ENCODE measurements at regions not wholly inside any gene's neighbourhood (a gene's known extent, or its start where the extent isn't known, plus 50 kb on each side); places are given as distances from the start of the nearest gene placed in this dataset.

DNA sequence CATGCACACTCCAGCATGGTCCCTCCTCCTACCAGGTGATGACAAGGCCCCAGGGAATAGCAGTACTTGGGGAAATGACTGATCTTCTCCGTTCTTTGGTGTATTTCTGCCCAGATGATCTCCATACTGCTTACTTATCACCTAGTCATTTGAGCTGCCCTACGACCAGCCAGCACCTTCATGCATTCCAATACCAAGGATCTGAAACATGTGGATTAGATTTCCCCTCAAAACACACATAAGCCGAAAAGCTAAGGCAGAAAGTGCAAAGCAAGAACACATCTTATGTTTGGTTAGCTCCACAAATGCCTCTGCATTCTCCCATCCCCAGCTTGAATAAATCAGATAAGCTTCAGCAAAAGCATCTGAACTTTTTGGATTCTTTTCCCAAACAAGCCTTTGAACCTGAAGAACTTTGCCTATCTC lies 64.8 kb upstream of the BCL6 start:
- H3K4me3 Mint-ChIP-seq: no peak overlapping the region
- ChIA-PET POLR2A (no interaction called here), CTCF (interaction anchor here (1.2 to 1.6 kb wide), 2 partner anchors 62 to 69 kb away, joined by 4 to 5 read pairs; no protein-coding TSS in a partner anchor)
- no peak for ATAC-seq
- H3K36me3 Mint-ChIP-seq: peaks cover 3% of the 10 kb centered on the region; the same call in 1 of the 2 replicates
- peaks cover 30% of the 10 kb centered on the region for H3K4me1 Mint-ChIP-seq
- H3K27ac Mint-ChIP-seq: no peak overlapping the region
- peaks cover 12% of the 10 kb centered on the region for H3K9me3 Mint-ChIP-seq
- no peak for DNase-seq (ENCODE audit: low spot score)
- no peaks in the 10 kb centered on the region; the same call in 1 of the 2 replicates for H3K27me3 Mint-ChIP-seq (ENCODE audit: low read depth)
- TF ChIP-seq ZNF317 (CRISPR knock-in tag; IDR thresholded peaks at IDR 0.05; ENCODE audit: borderline replicate concordance, low read depth) (no peak), NFYB (CRISPR knock-in tag; conservative IDR thresholded peaks at IDR 0.05; ENCODE audit: low read depth) (no peak), ETV6 (CRISPR knock-in tag; IDR thresholded peaks at IDR 0.05) (no peak), CBFB (CRISPR knock-in tag; IDR thresholded peaks at IDR 0.05; ENCODE audit: low read depth) (no peak), SMAD4 (CRISPR knock-in tag; IDR thresholded peaks at IDR 0.05) (no peak), NFATC4 (CRISPR knock-in tag; IDR thresholded peaks at IDR 0.05) (no peak), JUN (CRISPR knock-in tag; IDR thresholded peaks at IDR 0.05) (no peak), GRHL2 (CRISPR knock-in tag; IDR thresholded peaks at IDR 0.05; ENCODE audit: insufficient replicate concordance, severe bottlenecking) (no peak), ELF4 (CRISPR knock-in tag; IDR thresholded peaks at IDR 0.05; ENCODE audit: low read depth) (no peak)
- TF ChIP-seq, protein P1, sequence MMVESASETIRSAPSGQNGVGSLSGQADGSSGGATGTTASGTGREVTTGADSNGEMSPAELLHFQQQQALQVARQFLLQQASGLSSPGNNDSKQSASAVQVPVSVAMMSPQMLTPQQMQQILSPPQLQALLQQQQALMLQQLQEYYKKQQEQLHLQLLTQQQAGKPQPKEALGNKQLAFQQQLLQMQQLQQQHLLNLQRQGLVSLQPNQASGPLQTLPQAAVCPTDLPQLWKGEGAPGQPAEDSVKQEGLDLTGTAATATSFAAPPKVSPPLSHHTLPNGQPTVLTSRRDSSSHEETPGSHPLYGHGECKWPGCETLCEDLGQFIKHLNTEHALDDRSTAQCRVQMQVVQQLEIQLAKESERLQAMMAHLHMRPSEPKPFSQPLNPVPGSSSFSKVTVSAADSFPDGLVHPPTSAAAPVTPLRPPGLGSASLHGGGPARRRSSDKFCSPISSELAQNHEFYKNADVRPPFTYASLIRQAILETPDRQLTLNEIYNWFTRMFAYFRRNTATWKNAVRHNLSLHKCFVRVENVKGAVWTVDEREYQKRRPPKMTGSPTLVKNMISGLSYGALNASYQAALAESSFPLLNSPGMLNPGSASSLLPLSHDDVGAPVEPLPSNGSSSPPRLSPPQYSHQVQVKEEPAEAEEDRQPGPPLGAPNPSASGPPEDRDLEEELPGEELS (CRISPR knock-in tag; IDR thresholded peaks at IDR 0.05): no peak
- TF ChIP-seq, protein P2, sequence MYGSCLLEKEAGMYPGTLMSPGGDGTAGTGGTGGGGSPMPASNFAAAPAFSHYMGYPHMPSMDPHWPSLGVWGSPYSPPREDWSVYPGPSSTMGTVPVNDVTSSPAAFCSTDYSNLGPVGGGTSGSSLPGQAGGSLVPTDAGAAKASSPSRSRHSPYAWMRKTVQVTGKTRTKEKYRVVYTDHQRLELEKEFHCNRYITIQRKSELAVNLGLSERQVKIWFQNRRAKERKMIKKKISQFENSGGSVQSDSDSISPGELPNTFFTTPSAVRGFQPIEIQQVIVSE (CRISPR knock-in tag; IDR thresholded peaks at IDR 0.05; ENCODE audit: borderline replicate concordance): no peak

DNA sequence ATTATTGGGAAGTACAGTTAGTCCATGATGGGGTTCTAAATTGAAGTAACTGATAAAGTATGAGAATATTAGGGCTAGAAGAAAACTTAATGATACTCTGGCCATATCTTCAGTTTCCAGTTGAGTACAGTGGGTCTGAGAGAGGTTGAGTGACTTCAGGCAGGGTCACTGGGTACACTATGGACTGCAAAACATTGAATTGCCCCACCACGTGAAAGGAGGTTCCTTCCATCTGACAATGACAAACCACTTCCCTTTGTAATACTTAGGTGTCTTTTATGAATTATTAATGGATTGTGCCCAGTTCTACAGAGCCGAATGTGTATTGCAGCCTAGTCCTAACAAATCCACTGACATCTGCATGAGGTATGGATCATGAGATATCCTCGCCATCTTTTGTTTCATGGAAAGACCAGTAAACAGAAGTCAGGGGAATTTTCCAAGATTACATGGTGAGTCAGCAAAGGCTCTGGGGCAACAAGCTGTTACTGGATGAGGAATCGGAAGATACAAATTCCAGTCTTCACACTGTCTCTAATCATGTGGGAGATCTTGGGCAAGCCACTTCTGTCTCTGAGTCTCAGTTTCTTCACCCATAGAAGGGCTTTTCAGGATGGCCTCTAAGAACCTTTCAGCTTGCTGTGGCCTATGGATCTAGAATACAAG lies 66.5 kb upstream of the BCL6 start:
- Mint-ChIP-seq H3K27ac (no peak overlapping the region), H3K4me3 (no peak overlapping the region), H3K36me3 (no peaks in the 10 kb centered on the region), H3K9me3 (peaks cover under 1% of the 10 kb centered on the region; the same call in 1 of the 2 replicates), H3K27me3 (ENCODE audit: low read depth) (no peaks in the 10 kb centered on the region), H3K4me1 (peaks cover 30% of the 10 kb centered on the region)
- no peak for ATAC-seq
- CTCF ChIA-PET: no interaction called here
- TF ChIP-seq, protein P3, sequence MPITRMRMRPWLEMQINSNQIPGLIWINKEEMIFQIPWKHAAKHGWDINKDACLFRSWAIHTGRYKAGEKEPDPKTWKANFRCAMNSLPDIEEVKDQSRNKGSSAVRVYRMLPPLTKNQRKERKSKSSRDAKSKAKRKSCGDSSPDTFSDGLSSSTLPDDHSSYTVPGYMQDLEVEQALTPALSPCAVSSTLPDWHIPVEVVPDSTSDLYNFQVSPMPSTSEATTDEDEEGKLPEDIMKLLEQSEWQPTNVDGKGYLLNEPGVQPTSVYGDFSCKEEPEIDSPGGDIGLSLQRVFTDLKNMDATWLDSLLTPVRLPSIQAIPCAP (CRISPR knock-in tag; IDR thresholded peaks at IDR 0.05): no peak
- no peak for TF ChIP-seq SMAD4 (CRISPR knock-in tag; IDR thresholded peaks at IDR 0.05)
- no peak for TF ChIP-seq FOXK1 (CRISPR knock-in tag; IDR thresholded peaks at IDR 0.05)
- no peak for TF ChIP-seq KAT7 (CRISPR knock-in tag; IDR thresholded peaks at IDR 0.05; ENCODE audit: borderline replicate concordance)
- TF ChIP-seq, protein P4, sequence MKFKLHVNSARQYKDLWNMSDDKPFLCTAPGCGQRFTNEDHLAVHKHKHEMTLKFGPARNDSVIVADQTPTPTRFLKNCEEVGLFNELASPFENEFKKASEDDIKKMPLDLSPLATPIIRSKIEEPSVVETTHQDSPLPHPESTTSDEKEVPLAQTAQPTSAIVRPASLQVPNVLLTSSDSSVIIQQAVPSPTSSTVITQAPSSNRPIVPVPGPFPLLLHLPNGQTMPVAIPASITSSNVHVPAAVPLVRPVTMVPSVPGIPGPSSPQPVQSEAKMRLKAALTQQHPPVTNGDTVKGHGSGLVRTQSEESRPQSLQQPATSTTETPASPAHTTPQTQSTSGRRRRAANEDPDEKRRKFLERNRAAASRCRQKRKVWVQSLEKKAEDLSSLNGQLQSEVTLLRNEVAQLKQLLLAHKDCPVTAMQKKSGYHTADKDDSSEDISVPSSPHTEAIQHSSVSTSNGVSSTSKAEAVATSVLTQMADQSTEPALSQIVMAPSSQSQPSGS (CRISPR knock-in tag; IDR thresholded peaks at IDR 0.05; ENCODE audit: borderline replicate concordance, low read depth): no peak
- DNase-seq (ENCODE audit: low spot score): no peak
- POLR2A ChIA-PET: no interaction called here

DNA sequence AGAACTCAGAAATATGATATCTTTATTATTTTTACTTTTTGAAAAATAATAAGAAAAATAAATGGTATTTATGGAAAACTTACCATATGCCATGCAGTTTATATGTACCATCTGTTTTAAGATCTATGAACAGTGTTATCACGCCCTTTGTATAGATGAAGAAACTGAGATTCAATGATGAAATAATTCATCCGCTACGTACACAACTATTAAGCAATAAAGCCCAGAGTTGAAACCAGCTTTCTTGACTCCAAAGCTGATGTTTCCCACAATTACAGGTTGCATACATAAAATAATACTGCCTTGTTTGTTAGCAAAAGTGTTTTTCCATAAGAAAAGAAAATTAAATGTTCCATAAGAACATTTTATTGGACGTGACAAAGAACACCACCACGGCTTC lies 67.2 kb upstream of the BCL6 start:
- Mint-ChIP-seq H3K9me3 (peaks cover 5% of the 10 kb centered on the region), H3K36me3 (no peaks in the 10 kb centered on the region), H3K27me3 (ENCODE audit: low read depth) (no peaks in the 10 kb centered on the region), H3K4me3 (no peak overlapping the region), H3K4me1 (peaks cover 30% of the 10 kb centered on the region), H3K27ac (no peak overlapping the region)
- no peak for TF ChIP-seq ZNF317 (CRISPR knock-in tag; IDR thresholded peaks at IDR 0.05; ENCODE audit: borderline replicate concordance, low read depth)
- TF ChIP-seq, protein P5, sequence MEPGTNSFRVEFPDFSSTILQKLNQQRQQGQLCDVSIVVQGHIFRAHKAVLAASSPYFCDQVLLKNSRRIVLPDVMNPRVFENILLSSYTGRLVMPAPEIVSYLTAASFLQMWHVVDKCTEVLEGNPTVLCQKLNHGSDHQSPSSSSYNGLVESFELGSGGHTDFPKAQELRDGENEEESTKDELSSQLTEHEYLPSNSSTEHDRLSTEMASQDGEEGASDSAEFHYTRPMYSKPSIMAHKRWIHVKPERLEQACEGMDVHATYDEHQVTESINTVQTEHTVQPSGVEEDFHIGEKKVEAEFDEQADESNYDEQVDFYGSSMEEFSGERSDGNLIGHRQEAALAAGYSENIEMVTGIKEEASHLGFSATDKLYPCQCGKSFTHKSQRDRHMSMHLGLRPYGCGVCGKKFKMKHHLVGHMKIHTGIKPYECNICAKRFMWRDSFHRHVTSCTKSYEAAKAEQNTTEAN (CRISPR knock-in tag; IDR thresholded peaks at IDR 0.05): no peak
- TF ChIP-seq ZNF138 (CRISPR knock-in tag; conservative IDR thresholded peaks at IDR 0.05): no peak
- no peak for TF ChIP-seq NFATC4 (CRISPR knock-in tag; IDR thresholded peaks at IDR 0.05)
- TF ChIP-seq, protein P6, sequence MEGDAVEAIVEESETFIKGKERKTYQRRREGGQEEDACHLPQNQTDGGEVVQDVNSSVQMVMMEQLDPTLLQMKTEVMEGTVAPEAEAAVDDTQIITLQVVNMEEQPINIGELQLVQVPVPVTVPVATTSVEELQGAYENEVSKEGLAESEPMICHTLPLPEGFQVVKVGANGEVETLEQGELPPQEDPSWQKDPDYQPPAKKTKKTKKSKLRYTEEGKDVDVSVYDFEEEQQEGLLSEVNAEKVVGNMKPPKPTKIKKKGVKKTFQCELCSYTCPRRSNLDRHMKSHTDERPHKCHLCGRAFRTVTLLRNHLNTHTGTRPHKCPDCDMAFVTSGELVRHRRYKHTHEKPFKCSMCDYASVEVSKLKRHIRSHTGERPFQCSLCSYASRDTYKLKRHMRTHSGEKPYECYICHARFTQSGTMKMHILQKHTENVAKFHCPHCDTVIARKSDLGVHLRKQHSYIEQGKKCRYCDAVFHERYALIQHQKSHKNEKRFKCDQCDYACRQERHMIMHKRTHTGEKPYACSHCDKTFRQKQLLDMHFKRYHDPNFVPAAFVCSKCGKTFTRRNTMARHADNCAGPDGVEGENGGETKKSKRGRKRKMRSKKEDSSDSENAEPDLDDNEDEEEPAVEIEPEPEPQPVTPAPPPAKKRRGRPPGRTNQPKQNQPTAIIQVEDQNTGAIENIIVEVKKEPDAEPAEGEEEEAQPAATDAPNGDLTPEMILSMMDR (IDR thresholded peaks at IDR 0.05): no peak
- TF ChIP-seq, protein P7, sequence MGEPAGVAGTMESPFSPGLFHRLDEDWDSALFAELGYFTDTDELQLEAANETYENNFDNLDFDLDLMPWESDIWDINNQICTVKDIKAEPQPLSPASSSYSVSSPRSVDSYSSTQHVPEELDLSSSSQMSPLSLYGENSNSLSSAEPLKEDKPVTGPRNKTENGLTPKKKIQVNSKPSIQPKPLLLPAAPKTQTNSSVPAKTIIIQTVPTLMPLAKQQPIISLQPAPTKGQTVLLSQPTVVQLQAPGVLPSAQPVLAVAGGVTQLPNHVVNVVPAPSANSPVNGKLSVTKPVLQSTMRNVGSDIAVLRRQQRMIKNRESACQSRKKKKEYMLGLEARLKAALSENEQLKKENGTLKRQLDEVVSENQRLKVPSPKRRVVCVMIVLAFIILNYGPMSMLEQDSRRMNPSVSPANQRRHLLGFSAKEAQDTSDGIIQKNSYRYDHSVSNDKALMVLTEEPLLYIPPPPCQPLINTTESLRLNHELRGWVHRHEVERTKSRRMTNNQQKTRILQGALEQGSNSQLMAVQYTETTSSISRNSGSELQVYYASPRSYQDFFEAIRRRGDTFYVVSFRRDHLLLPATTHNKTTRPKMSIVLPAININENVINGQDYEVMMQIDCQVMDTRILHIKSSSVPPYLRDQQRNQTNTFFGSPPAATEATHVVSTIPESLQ (CRISPR knock-in tag; IDR thresholded peaks at IDR 0.05): no peak
- no peak for TF ChIP-seq ZNF219 (CRISPR knock-in tag; IDR thresholded peaks at IDR 0.05; ENCODE audit: borderline replicate concordance)
- POLR2A ChIA-PET: no interaction called here
- ATAC-seq: no peak
- DNase-seq (ENCODE audit: low spot score): no peak
- CTCF ChIA-PET: no interaction called here

Measured in WTC11 (cell line).